NCI-H2107 treated with DMSO at 0.1 percent for 48 hours (cell line): ENCODE measurements at regions not wholly inside any gene's neighbourhood (a gene's known extent, or its start where the extent isn't known, plus 50 kb on each side); places are given as distances from the start of the nearest gene placed in this dataset.

ENCODE experiments used
- DNase-seq: peaks from one replicate; lab custom pipeline; 2025; ENCODE audit not compliant: unreplicated experiment; lab: John Stamatoyannopoulos, UW

DNA sequence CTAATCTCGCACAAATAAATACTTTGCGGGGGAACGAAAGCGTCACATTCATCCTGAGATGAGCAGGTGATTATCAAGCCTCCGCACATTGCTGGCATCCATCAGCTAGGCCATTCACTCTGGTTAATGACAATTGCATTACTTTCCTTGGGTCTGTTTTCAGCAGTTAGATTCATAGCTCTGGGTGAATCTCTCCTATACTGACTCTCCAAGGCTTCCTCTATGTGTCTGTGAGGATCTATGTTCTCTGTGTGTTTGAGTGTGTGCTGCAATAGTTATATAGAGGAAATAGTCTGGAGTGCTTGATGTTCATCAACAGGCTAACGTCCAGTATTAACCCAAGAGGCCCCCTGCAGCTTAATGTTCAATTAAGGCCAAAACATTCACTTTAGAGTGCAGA lies 133.0 kb upstream of the CTTNBP2NL start:
- DNase-seq, result no peak

DNA sequence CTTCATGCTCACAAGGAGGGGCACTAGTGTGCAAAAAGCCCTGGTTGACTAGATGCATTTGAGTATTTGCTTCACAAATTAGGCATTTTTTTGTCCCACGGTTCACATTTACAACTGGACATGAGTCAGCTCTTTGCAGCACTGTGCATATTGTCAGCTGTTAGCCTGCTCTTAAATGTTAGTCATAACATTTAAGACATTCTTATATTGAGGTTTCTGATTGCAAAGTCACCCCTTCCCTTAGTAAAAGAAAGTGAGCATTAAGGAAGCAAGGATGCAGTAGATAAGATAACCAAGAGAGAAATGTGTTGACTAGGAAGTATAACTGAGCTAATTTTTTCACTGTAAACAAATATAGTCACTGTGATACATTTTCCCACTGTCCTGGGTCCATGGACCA lies 132.6 kb upstream of the CTTNBP2NL start:
- no peak for DNase-seq

DNA sequence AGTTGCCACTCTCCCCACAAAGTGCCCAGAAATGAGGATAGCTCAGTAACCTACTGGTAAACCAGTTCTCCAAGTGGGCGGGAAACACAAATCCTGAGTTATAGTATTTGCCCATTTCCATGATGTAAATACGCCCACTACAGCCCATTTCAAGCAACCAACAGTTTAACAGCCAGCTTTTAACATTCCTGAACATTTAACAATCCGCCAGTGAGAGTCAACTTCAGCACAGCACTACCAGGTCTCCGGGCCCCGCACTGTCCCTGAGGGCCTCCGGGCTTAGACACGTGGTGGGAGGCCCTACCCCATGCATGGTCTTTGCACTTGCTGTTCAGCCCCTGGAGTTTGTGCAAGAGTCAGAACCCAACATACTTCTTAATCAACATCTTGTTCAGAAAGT lies 132.0 kb upstream of the CTTNBP2NL start:
- DNase-seq, result no peak

GRCh38 chr1:112264553-112264952 lies 131.5 kb upstream of the CTTNBP2NL start:
- DNase-seq, result no peak

DNA sequence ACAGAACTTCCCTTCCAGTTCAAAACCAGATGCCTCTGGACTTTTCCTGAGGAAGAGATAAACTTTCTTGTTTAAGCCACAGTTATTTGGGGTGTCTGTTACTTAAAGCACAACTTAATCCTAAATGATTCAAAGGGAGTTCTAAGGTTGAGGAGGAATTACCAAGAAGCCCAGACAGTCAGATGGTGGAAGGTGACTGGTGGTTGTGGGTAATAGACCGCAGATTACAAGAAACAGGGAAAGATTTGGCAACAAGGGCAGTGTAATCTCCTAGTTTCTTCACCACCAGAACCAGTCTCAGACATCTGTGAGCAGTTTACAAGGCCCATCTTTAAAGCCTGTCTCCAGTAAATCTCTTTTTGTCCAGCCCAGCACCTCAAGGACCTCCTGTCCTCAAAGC lies 130.1 kb upstream of the CTTNBP2NL start:
- no peak for DNase-seq

DNA sequence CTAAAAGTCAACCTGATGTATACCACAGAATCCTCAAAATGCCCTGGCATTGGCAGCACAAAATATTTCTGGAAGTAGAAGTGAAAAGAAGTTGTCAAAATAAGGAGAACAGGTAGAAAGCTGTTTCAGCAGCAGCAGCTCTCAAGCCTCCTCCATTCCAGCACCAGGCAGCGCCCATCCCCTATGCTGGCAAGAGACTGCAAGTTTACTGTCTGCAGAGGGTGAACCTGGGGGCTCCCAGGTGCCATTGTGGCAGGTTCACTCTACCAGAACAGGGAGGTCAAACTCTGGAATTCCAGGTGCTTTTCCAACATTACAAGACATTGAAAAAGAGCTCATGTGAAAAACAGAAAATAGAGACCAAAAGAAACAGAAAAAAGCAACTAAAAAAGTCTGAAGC lies 128.8 kb upstream of the CTTNBP2NL start:
- DNase-seq, result no peak

DNA sequence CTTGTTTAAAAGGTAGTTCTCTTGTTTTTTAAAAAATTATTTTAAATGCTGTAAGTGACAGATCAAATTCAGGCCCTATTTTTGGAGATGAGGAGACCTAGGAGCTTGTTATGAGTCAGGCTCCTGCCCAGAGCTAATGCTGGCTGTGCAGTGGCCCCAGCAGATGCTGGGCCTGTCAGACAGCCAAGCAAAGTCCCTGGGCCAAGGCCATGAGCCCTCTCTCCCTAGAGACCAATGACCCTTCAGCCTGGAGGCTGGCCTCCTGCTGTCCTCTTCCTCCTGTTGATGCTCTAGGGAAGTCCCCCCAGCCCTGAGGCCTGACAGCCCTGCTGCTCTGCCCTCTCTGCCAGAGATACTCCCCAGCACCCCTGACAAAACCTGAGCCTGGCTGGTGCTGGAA lies 128.1 kb upstream of the CTTNBP2NL start:
- DNase-seq, result no peak

GRCh38 chr1:112268408-112268807 lies 127.6 kb upstream of the CTTNBP2NL start:
- DNase-seq, result no peak

- DNase-seq, result no peak
Observed at GRCh38 chr1:112271270-112271669, 124.7 kb upstream of the CTTNBP2NL start.

DNA sequence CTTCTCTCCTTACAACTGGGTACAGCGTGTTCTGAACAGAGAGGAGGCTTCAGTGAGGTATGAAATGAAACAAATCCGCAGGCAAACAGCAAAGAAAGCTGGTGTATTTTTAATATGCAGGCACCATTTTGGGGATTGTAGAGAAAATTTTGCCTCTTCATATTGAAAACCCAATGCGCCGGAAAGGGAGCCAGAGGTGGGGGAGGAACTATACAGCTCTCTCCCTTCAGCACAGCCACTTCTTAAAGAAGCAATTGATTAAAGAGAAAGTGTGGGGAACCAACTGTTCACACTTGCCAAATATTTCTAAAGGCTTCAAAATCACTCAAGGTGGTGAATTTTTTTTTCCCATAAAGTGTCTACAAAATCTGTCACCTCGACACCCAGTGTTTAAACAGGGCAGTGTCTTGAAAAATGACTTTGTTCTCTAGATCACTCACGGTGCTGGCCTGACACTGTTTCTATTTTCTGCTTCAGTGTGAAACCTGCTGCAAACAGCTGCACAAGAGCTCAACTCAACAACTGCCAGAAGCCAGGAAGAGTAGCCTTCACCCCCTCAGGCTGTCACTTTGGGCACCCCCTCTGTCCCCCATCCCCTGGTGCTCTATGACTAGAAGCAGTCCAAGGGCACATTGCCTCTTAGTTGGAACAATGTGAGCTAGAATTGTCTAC lies 123.8 kb upstream of the CTTNBP2NL start:
- no peak for DNase-seq

- DNase-seq, result no peak
Observed at GRCh38 chr1:112284796-112285195, 111.2 kb upstream of the CTTNBP2NL start.

DNA sequence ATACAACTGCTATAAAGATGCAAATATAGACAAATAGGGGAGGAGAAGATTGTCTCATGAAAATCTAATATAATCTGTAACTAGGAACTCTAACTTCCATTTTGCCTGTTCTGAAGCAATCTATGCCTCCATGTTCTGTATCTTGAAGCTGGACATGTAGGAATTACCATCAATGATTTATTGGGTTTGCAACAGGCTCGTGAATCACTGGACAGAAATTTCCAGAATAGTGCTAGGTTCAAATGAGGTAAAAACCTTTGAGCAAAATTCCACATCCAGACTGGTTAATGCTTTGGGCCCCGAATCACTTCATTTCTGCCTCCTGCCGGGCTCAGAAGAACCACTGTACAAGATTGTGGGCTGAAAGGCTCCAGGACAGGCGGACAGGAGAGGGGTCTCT lies 110.7 kb upstream of the CTTNBP2NL start:
- DNase-seq, result no peak

GRCh38 chr1:112285746-112286145 lies 110.3 kb upstream of the CTTNBP2NL start:
- DNase-seq, result no peak

GRCh38 chr1:112296908-112297307 lies 99.1 kb upstream of the CTTNBP2NL start:
- no peak for DNase-seq

GRCh38 chr1:112297536-112297935 lies 98.5 kb upstream of the CTTNBP2NL start:
- DNase-seq, result no peak

DNA sequence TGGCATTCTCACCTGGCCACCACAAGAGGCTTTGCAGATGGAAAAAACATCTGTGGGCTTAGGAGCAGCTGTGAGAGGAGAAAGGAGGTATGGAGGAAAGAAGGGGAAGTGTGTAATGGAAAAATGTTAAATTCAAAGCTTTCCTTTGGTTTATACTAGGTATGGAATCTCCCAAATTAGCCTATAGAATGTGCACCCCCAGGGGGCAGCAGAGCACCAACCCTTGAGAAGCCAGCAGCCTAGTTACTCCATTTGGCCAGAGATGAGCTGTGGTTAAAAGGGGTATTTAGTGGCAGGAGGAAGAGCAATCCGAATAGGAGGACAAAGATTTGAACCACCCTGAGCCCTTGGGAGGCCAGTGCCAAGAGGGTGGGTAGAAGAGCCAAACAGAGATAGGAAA lies 97.5 kb upstream of the CTTNBP2NL start:
- peak; percentile 11 for DNase-seq

- DNase-seq, result no peak
Observed at GRCh38 chr1:112304126-112304525, 91.9 kb upstream of the CTTNBP2NL start.

GRCh38 chr1:112304612-112305011 lies 91.4 kb upstream of the CTTNBP2NL start:
- DNase-seq, result no peak

DNA sequence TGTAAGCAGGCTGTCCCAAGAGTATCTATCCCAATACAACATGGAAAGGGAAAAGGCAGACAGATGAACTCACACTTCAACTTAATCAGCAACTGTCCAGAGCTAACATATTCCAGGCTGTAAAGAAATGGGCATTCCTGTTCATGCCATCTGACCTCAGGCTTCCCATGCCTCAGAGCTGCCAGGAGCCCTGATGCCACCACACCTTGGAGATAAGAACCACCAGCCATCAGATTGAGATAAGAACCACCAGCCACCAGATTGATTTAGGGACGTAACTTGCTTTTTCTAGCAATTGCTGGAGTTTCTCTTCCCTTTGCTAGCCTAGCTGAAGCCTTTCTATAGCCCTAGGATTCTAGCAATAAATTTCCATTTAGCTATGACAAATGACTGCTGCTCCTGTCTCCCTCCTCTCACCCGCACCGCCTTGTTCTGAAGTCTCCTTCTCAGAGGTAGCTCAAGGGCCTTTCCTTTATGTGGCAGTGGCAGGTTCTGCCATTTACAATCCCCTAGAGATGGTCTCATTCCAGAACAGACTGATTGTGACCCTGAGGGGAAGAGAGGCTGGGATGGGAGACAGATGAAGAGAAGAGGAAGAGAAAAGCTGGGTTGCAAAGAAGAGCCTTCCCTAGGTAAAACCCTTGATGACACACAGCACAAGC lies 88.0 kb upstream of the CTTNBP2NL start:
- DNase-seq, result no peak

- no peak for DNase-seq
Observed at GRCh38 chr1:112308716-112309115, 87.3 kb upstream of the CTTNBP2NL start.

GRCh38 chr1:112309499-112309898 lies 86.5 kb upstream of the CTTNBP2NL start:
- DNase-seq, result no peak

DNA sequence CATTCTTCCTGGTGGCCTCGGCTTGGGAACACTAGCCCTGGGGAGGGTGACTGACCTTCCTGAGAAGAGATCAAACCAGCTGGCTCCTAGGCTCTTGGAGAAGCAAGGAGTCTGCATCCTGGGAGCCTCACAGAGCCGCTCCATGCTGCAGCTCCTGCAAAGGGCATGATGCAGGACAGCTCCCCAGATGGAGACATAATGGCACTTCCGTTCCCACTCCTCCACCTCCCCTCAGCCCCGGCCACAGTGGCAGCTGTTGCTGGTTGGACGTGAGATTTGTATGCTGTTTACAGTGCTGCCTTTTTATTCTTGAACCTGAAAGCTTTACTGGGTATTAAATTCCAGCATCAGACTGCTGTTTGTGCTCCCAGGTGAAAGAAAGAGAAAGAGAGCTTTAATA lies 83.7 kb upstream of the CTTNBP2NL start:
- DNase-seq, result peak; percentile 60

GRCh38 chr1:112312879-112313278 lies 83.1 kb upstream of the CTTNBP2NL start:
- no peak for DNase-seq
